Effector CD4-positive, alpha-beta T cell (primary cell): ENCODE measurements at regions not wholly inside any gene's neighbourhood (a gene's known extent, or its start where the extent isn't known, plus 50 kb on each side); places are given as distances from the start of the nearest gene placed in this dataset.

ENCODE experiments used
- DNase-seq: peaks from one replicate; pipeline ENCODE4 v3.0.0-alpha.2; 2020

- no peak for DNase-seq
Observed at GRCh38 chr6:90983462-90983861, 396.6 kb upstream of the MAP3K7 start.

DNA sequence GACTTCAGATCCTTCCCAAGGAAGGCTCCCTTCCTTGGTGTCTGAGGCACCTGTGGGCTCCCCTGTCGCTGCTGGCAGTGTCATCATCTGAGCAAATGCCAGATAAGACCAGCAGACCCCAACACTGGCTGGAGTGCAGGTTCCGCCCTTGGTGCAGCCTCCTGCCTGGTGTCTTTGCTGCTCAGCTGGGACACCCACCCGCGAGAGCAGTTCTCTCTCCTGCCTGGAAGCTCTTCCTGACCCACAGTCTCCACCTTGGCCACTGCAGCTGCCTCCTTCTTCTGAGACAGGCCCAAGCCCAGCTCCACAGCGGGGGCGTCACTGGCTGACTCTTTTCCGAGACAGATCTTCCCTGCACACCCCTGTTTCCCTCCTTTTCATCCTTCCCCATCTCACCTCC, 395.7 kb upstream of the MAP3K7 start:
- DNase-seq, result no peak

GRCh38 chr6:90982051-90982450, 395.2 kb upstream of the MAP3K7 start:
- no peak for DNase-seq

DNA sequence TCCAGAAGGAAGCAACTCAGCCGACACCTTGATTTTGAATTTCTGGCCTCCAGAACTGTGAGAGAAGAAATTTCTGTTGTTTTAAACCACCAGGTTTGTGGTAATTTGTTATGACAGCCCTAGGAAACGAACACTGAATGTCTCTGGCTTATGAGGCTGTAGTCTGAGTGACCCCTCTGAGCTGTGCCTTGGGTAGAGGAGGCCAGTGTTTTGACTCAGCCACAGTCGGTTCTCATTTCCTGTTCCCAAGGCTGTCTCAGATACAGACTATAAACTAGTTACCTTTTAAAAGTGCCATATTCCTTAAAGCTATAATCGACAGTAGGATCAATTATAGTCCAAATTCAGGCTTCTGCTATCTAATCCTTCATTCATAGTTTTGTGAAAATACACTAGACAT, 391.2 kb upstream of the MAP3K7 start:
- DNase-seq, result no peak

DNA sequence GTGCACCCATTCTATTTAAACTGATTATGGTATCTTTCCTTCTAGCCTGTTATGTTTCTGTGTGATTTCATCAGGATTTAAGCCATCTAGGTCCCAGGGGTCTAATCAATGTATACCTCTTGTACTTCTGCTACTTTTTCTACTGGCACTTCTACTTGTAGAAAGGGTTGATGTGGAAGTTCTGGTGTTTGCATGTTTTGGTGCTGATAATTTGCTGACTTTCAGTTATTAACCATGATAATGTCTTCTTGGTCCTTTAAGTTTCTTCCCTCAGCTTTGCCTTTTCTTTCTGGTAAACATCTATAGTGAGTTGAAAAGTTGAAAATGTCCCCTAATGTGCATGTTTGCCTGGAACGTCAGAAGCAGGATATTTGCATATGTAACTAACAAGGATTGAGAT, 390.6 kb upstream of the MAP3K7 start:
- DNase-seq, result no peak

GRCh38 chr6:90976341-90976740, 389.5 kb upstream of the MAP3K7 start:
- no peak for DNase-seq

GRCh38 chr6:90975741-90976140, 388.9 kb upstream of the MAP3K7 start:
- no peak for DNase-seq

- no peak for DNase-seq
Observed at GRCh38 chr6:90973188-90973587, 386.3 kb upstream of the MAP3K7 start.

DNA sequence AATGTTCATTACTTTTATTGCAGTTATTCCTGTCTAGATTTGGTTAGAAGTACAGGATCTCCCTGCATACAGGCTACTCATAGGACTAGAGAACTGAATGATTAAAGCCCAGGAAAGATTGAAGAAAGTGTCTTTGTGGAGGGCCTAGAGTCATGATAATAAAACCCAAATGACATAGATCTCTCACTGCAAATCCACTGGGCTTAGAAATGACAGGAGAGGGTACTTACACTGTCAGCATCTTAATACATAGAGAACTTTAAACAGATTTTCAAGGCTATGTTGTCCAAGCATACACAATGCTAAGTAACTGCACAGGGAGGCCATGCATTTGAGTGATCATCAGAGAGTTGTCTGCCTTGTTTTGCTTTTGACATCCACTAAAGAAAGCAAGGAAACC, 383.8 kb upstream of the MAP3K7 start:
- DNase-seq, result no peak

GRCh38 chr6:90967471-90967870, 380.6 kb upstream of the MAP3K7 start:
- DNase-seq, result no peak

DNA sequence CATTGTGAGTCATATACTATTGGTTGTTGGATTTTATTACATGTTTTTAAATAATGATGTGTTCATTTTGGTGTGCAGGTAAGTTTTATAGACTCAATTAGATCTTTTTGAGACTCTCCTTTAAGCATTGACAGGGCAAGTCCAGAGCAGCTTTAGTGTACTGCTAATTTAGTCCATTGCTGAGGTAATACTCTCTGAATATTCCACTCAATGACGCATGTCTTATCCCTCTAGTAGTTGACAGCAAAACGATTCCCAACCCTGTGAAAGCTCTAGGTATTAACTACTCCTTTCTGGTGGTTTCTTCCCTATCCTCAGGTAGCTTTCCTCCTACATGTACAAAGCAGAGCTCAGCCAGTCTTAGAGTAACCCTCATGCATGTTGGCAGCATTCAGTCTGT, 373.5 kb upstream of the MAP3K7 start:
- DNase-seq, result no peak

- DNase-seq, result no peak
Observed at GRCh38 chr6:90955246-90955645, 368.4 kb upstream of the MAP3K7 start.

GRCh38 chr6:90953405-90954161, 366.7 kb upstream of the MAP3K7 start:
- no peak for DNase-seq

DNA sequence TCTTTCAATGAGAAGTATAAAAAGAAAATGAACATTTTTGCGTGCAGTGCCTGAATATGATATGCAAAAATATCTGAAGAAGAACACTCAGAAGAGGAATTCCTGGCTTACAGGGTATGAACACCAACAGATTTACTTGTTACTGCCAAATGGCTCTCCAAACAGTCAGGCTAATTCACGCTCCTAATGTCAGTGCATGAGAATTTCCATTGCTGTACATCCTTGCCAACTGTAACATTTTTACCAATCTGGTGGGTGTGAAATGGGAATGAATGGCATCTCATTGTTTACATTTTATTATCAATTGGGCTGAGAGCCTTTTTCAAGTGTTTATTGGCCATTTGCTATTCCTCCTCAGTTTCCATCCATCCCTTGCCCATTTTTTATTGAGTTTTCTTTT, 365.3 kb upstream of the MAP3K7 start:
- DNase-seq, result no peak

GRCh38 chr6:90948540-90948939, 361.7 kb upstream of the MAP3K7 start:
- DNase-seq, result no peak

- DNase-seq, result no peak
Observed at GRCh38 chr6:90947184-90948064, 360.6 kb upstream of the MAP3K7 start.

- DNase-seq, result no peak
Observed at GRCh38 chr6:90941885-90942284, 355.0 kb upstream of the MAP3K7 start.

- no peak for DNase-seq
Observed at GRCh38 chr6:90940812-90941481, 354.1 kb upstream of the MAP3K7 start.

DNA sequence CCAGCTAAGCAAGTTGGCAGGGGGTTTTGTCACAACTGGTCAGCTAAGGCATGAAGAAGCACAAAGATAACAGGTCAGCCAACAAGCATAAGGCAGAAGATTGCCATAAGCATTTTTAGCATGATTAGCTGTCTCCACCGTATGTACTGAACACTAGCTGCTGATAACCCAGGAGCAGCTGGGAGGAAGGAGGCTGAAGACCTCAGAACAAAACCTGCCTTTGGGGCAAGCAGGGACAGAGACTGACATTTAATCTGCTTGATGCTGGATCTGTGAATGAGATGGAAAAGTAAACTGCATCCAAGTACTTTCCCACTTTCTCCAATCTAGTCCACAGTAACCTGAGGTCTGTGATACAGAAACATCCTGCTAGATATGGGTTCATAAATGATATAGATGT, 353.0 kb upstream of the MAP3K7 start:
- no peak for DNase-seq

GRCh38 chr6:90938122-90938521, 351.2 kb upstream of the MAP3K7 start:
- DNase-seq, result no peak

GRCh38 chr6:90936286-90936685, 349.4 kb upstream of the MAP3K7 start:
- DNase-seq, result no peak

GRCh38 chr6:90934966-90935365, 348.1 kb upstream of the MAP3K7 start:
- DNase-seq, result no peak

GRCh38 chr6:90934081-90934480, 347.2 kb upstream of the MAP3K7 start:
- no peak for DNase-seq

GRCh38 chr6:90932351-90932750, 345.5 kb upstream of the MAP3K7 start:
- DNase-seq, result no peak
